NT2/D1 (cell line): ENCODE measurements at regions not wholly inside any gene's neighbourhood (a gene's known extent, or its start where the extent isn't known, plus 50 kb on each side); places are given as distances from the start of the nearest gene placed in this dataset.

ENCODE experiments used
- SUZ12 ChIP-seq: IDR thresholded peaks from 2 replicates; pipeline ENCODE4 v1.6.1; 2011; ENCODE audit not compliant: insufficient read length, insufficient read depth; ENCODE audit errors: extremely low read depth
- YY1 ChIP-seq: IDR thresholded peaks from 2 replicates; pipeline ENCODE4 v1.6.1; 2011; ENCODE audit not compliant: insufficient read length, insufficient read depth
- ZNF274 ChIP-seq: IDR thresholded peaks from 2 replicates; pipeline ENCODE4 v1.6.1; 2011; ENCODE audit warnings: mild to moderate bottlenecking, low read depth, low read length

- no peak for TF ChIP-seq YY1
- TF ChIP-seq ZNF274 = no peak
- no peak for TF ChIP-seq SUZ12
Measured at GRCh38 chr16:9541723-9542122, 450.3 kb downstream of the HAPSTR1 start.
